Astrocyte (in vitro differentiated cells and primary cell): ENCODE measurements at regions not wholly inside any gene's neighbourhood (a gene's known extent, or its start where the extent isn't known, plus 50 kb on each side); places are given as distances from the start of the nearest gene placed in this dataset.

Experiments used
- CTCF ChIP-seq: IDR thresholded peaks from 2 replicates; pipeline ENCODE4 v1.5.1; 2011; ENCODE audit warnings: low read depth, mild to moderate bottlenecking, inconsistent platforms, low read length, moderate library complexity; ENCODE audit not compliant: insufficient read depth
- EZH2 ChIP-seq: IDR thresholded peaks from 2 replicates; pipeline ENCODE4 v1.6.1; 2012; ENCODE audit warnings: mild to moderate bottlenecking, low read length, inconsistent platforms; ENCODE audit not compliant: insufficient read depth

DNA sequence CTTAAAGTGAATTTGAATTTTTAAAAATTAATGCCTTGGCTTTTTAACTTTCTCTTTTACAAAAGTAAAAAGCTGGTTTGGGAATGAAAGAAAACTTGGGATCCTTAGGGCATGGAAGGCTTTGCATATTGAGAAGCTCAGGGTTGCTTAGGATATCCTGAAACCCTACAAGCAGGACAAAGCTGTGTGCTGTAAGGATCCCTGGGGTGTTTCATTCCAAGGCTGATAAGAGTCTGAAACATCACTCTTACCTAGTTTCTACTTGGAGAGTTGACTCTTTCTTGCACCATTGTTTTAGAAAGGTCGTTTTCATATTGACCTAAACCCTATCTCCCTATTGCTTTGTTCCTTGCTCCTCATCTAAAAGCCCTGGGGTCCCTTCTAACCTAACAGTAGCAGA, 325.9 kb upstream of the NT5C1B start:
- TF ChIP-seq CTCF (no peak), EZH2 (no peak)
